Stimulated activated naive CD8-positive, alpha-beta T cell treated with anti-CD3 and anti-CD28 coated beads, Interleukin-15, amount 100 ng/mL, for 72 hours (primary cell): ENCODE measurements at regions not wholly inside any gene's neighbourhood (a gene's known extent, or its start where the extent isn't known, plus 50 kb on each side); places are given as distances from the start of the nearest gene placed in this dataset.
"Not testable (repeated sequence)": the region's sequence is repeated elsewhere in the genome, so short reads cannot be mapped to it uniquely, and the experiment has no call there.

Experiments used
- ATAC-seq: fragments of 150-1000 bp; cut with Tn5 transposase; 2 replicates; pipeline ENCODE4 v1.10.0; 2021; ENCODE audit warnings: mild to moderate bottlenecking, moderate library complexity
- DNase-seq, 2 donors: peaks; one replicate each; pipeline ENCODE4 v3.0.0; 2021 to 2022
- H3K27ac Mint-ChIP-seq, 2 donors: one replicate each; pipeline ENCODE4 v1.8.0; 2022; ENCODE audit warnings: mild to moderate bottlenecking in 2 of 2, mixed read lengths in 2 of 2, moderate library complexity in 2 of 2
- H3K27me3 Mint-ChIP-seq: one replicate; pipeline ENCODE4 v1.8.0; 2022; ENCODE audit warnings: mixed read lengths
- H3K4me1 Mint-ChIP-seq: one replicate; pipeline ENCODE4 v1.8.0; 2022; ENCODE audit warnings: mild to moderate bottlenecking, mixed read lengths
- H3K4me3 Mint-ChIP-seq, 2 donors: one replicate each; pipeline ENCODE4 v1.8.0; 2022; ENCODE audit warnings: mild to moderate bottlenecking in 2 of 2, mixed read lengths in 2 of 2, moderate library complexity in 1 of 2
- H3K9me3 Mint-ChIP-seq, 2 donors: one replicate each; pipeline ENCODE4 v1.8.0; 2022; ENCODE audit warnings: mixed read lengths in 2 of 2

- DNase-seq = no peak
These were observed 642.3 kb upstream of the SYT4 start for GRCh38 chr18:43919551-43919950.

GRCh38 chr18:43931439-43931838 lies 654.1 kb upstream of the SYT4 start:
- no peak overlapping the region for H3K27ac Mint-ChIP-seq
- no peak overlapping the region for H3K4me3 Mint-ChIP-seq
- no peaks in the 10 kb centered on the region for H3K4me1 Mint-ChIP-seq
- H3K9me3 Mint-ChIP-seq = peaks cover 0 to 4% of the 10 kb centered on the region in 2 donors
- ATAC-seq (no peak), DNase-seq (no peak)
- no peaks in the 10 kb centered on the region for H3K27me3 Mint-ChIP-seq

More at GRCh38 chr18:43919551-43919950, 642.3 kb upstream of the SYT4 start:
- ATAC-seq = no peak
- Mint-ChIP-seq H3K27ac (no peak overlapping the region), H3K27me3 (no peaks in the 10 kb centered on the region), H3K9me3 (no peaks in the 10 kb centered on the region), H3K4me1 (no peaks in the 10 kb centered on the region), H3K4me3 (no peak overlapping the region)

- no peak for DNase-seq
- Mint-ChIP-seq H3K9me3 (peaks cover 0 to 4% of the 10 kb centered on the region in 2 donors), H3K4me3 (no peak overlapping the region), H3K27ac (no peak overlapping the region), H3K27me3 (no peaks in the 10 kb centered on the region), H3K4me1 (no peaks in the 10 kb centered on the region)
- ATAC-seq = no peak
These were observed 654.9 kb upstream of the SYT4 start for GRCh38 chr18:43932140-43932539.

- DNase-seq = no peak
- H3K27ac Mint-ChIP-seq = peak overlapping the region in 1 of 2 donors; percentile 57
These were observed 655.9 kb upstream of the SYT4 start for GRCh38 chr18:43933177-43933576.

GRCh38 chr18:43934322-43934721 lies 657.0 kb upstream of the SYT4 start:
- Mint-ChIP-seq H3K4me1 (no peaks in the 10 kb centered on the region), H3K4me3 (no peak overlapping the region), H3K27me3 (no peaks in the 10 kb centered on the region), H3K9me3 (peaks cover 2 to 5% of the 10 kb centered on the region in 2 donors), H3K27ac (no peak overlapping the region)
- no peak for ATAC-seq
- DNase-seq = no peak

More at GRCh38 chr18:43933177-43933576, 655.9 kb upstream of the SYT4 start:
- H3K9me3 Mint-ChIP-seq = peaks cover 0 to 4% of the 10 kb centered on the region in 2 donors
- ATAC-seq = no peak
- H3K4me1 Mint-ChIP-seq = no peaks in the 10 kb centered on the region
- no peak overlapping the region for H3K4me3 Mint-ChIP-seq
- no peaks in the 10 kb centered on the region for H3K27me3 Mint-ChIP-seq

- Mint-ChIP-seq H3K4me1 (no peaks in the 10 kb centered on the region), H3K4me3 (no peak overlapping the region), H3K9me3 (peaks cover 6 to 8% of the 10 kb centered on the region in 2 donors), H3K27ac (no peak overlapping the region), H3K27me3 (no peaks in the 10 kb centered on the region)
- ATAC-seq (no peak), DNase-seq (no peak)
These were observed 657.6 kb upstream of the SYT4 start for GRCh38 chr18:43934781-43935471.

GRCh38 chr18:43936176-43936575 lies 658.9 kb upstream of the SYT4 start:
- Mint-ChIP-seq H3K4me1 (no peaks in the 10 kb centered on the region), H3K27ac (no peak overlapping the region)
- DNase-seq = no peak

GRCh38 chr18:43949291-43949690 lies 672.0 kb upstream of the SYT4 start:
- Mint-ChIP-seq H3K9me3 (peaks cover 0 to 9% of the 10 kb centered on the region in 2 donors), H3K4me3 (no peak overlapping the region), H3K27me3 (no peaks in the 10 kb centered on the region), H3K4me1 (no peaks in the 10 kb centered on the region), H3K27ac (no peak overlapping the region)
- ATAC-seq = no peak
- no peak for DNase-seq

More at GRCh38 chr18:43936176-43936575, 658.9 kb upstream of the SYT4 start:
- no peak overlapping the region for H3K4me3 Mint-ChIP-seq
- ATAC-seq = no peak
- peaks cover 6 to 8% of the 10 kb centered on the region in 2 donors for H3K9me3 Mint-ChIP-seq
- no peaks in the 10 kb centered on the region for H3K27me3 Mint-ChIP-seq

- H3K4me3 Mint-ChIP-seq = no peak overlapping the region
- H3K9me3 Mint-ChIP-seq = peaks cover 0 to 9% of the 10 kb centered on the region in 2 donors
- H3K4me1 Mint-ChIP-seq = no peaks in the 10 kb centered on the region
- no peak for DNase-seq
- ATAC-seq = no peak
- no peaks in the 10 kb centered on the region for H3K27me3 Mint-ChIP-seq
- H3K27ac Mint-ChIP-seq = no peak overlapping the region
These were observed 672.8 kb upstream of the SYT4 start for GRCh38 chr18:43950062-43950461.

- DNase-seq (no peak), ATAC-seq (no peak)
- no peaks in the 10 kb centered on the region for H3K27me3 Mint-ChIP-seq
- H3K27ac Mint-ChIP-seq = no peak overlapping the region
- H3K4me1 Mint-ChIP-seq = no peaks in the 10 kb centered on the region
- H3K4me3 Mint-ChIP-seq = no peak overlapping the region
- peaks cover 0 to 5% of the 10 kb centered on the region in 2 donors for H3K9me3 Mint-ChIP-seq
These were observed 675.1 kb upstream of the SYT4 start for GRCh38 chr18:43952398-43952797.

- Mint-ChIP-seq H3K27ac (peak overlapping the region in 1 of 2 donors; percentile 49), H3K4me3 (no peak overlapping the region), H3K4me1 (no peaks in the 10 kb centered on the region), H3K27me3 (no peaks in the 10 kb centered on the region), H3K9me3 (peaks cover 0 to 7% of the 10 kb centered on the region in 2 donors)
- DNase-seq = no peak
- no peak for ATAC-seq
These were observed 684.4 kb upstream of the SYT4 start for GRCh38 chr18:43961722-43962121.

- ATAC-seq (no peak), DNase-seq (no peak)
- Mint-ChIP-seq H3K4me1 (no peaks in the 10 kb centered on the region), H3K27ac (no peak overlapping the region), H3K9me3 (peaks cover 0 to 7% of the 10 kb centered on the region in 2 donors), H3K27me3 (no peaks in the 10 kb centered on the region), H3K4me3 (no peak overlapping the region)
These were observed 687.4 kb upstream of the SYT4 start for GRCh38 chr18:43964666-43965065.

- Mint-ChIP-seq H3K4me1 (no peaks in the 10 kb centered on the region), H3K9me3 (peaks cover 0 to 7% of the 10 kb centered on the region in 2 donors), H3K27me3 (no peaks in the 10 kb centered on the region), H3K27ac (no peak overlapping the region), H3K4me3 (no peak overlapping the region)
- ATAC-seq (no peak), DNase-seq (no peak)
These were observed 688.4 kb upstream of the SYT4 start for GRCh38 chr18:43965691-43966090.

GRCh38 chr18:43970656-43971055 lies 693.4 kb upstream of the SYT4 start:
- DNase-seq = no peak
- ATAC-seq = no peak
- Mint-ChIP-seq H3K9me3 (peaks cover 4 to 7% of the 10 kb centered on the region in 2 donors), H3K4me1 (no peaks in the 10 kb centered on the region), H3K27me3 (no peaks in the 10 kb centered on the region), H3K4me3 (no peak overlapping the region), H3K27ac (no peak overlapping the region)

GRCh38 chr18:43978174-43978573 lies 700.9 kb upstream of the SYT4 start:
- no peak for ATAC-seq
- H3K9me3 Mint-ChIP-seq = peaks cover 0 to 8% of the 10 kb centered on the region in 2 donors
- no peaks in the 10 kb centered on the region for H3K4me1 Mint-ChIP-seq
- no peak overlapping the region for H3K4me3 Mint-ChIP-seq
- DNase-seq = no peak
- no peak overlapping the region for H3K27ac Mint-ChIP-seq
- no peaks in the 10 kb centered on the region for H3K27me3 Mint-ChIP-seq

- ATAC-seq (no peak), DNase-seq (no peak)
- Mint-ChIP-seq H3K4me3 (no peak overlapping the region), H3K4me1 (no peaks in the 10 kb centered on the region), H3K27ac (no peak overlapping the region), H3K27me3 (no peaks in the 10 kb centered on the region), H3K9me3 (peaks cover 17 to 30% of the 10 kb centered on the region in 2 donors)
These were observed 698.1 kb upstream of the SETBP1 start for GRCh38 chr18:43982582-43982981.

- H3K4me3 Mint-ChIP-seq = not testable (repeated sequence)
- H3K9me3 Mint-ChIP-seq = peaks cover 26 to 47% of the 10 kb centered on the region in 2 donors
These were observed 693.6 kb upstream of the SETBP1 start for GRCh38 chr18:43987061-43987460.

More at GRCh38 chr18:43987061-43987460, 693.6 kb upstream of the SETBP1 start:
- H3K27ac Mint-ChIP-seq, H3K27me3 Mint-ChIP-seq, H3K4me1 Mint-ChIP-seq, ATAC-seq, DNase-seq: not testable (repeated sequence)
